ENCODE measurements at regions not wholly inside any gene's neighbourhood (a gene's known extent, or its start where the extent isn't known, plus 50 kb on each side); places are given as distances from the start of the nearest gene placed in this dataset.
"Not testable (repeated sequence)": the region's sequence is repeated elsewhere in the genome, so short reads cannot be mapped to it uniquely, and the experiment has no call there.

- DNase-seq (ENCODE audit: low read depth): no peak
Measured at GRCh38 chr13:40362502-40362901, 303.9 kb downstream of the FOXO1 start.

GRCh38 chr13:40363653-40364052, 302.8 kb downstream of the FOXO1 start:
- no peak for DNase-seq (ENCODE audit: low read depth)

GRCh38 chr13:40366119-40366518, 300.3 kb downstream of the FOXO1 start:
- no peak for DNase-seq (ENCODE audit: low read depth)

GRCh38 chr13:40368127-40368891, 298.1 kb downstream of the FOXO1 start:
- no peak for DNase-seq (ENCODE audit: low read depth)

GRCh38 chr13:40370661-40371060, 295.8 kb downstream of the FOXO1 start:
- DNase-seq (ENCODE audit: low read depth): no peak

- no peak for DNase-seq (ENCODE audit: low read depth)
Measured at GRCh38 chr13:40371531-40372125, 294.8 kb downstream of the FOXO1 start.

- not testable (repeated sequence) for DNase-seq (ENCODE audit: low read depth)
Measured at GRCh38 chr13:40373608-40374007, 292.8 kb downstream of the FOXO1 start.

GRCh38 chr13:40375489-40376171, 290.8 kb downstream of the FOXO1 start:
- DNase-seq (ENCODE audit: low read depth): no peak

- no peak for DNase-seq (ENCODE audit: low read depth)
Measured at GRCh38 chr13:40376296-40376849, 290.1 kb downstream of the FOXO1 start.

- no peak for DNase-seq (ENCODE audit: low read depth)
Measured at GRCh38 chr13:40376867-40377535, 289.4 kb downstream of the FOXO1 start.

GRCh38 chr13:40377783-40378182, 288.7 kb downstream of the FOXO1 start:
- peak; percentile 40 for DNase-seq (ENCODE audit: low read depth)

GRCh38 chr13:40379196-40379595, 287.2 kb downstream of the FOXO1 start:
- DNase-seq (ENCODE audit: low read depth): no peak

GRCh38 chr13:40379794-40380578, 286.5 kb downstream of the FOXO1 start:
- no peak for DNase-seq (ENCODE audit: low read depth)

- DNase-seq (ENCODE audit: low read depth): no peak
Measured at GRCh38 chr13:40381935-40382764, 284.3 kb downstream of the FOXO1 start.

GRCh38 chr13:40383132-40383531, 283.3 kb downstream of the FOXO1 start:
- DNase-seq (ENCODE audit: low read depth): no peak

- no peak for DNase-seq (ENCODE audit: low read depth)
Measured at GRCh38 chr13:40383885-40384284, 282.6 kb downstream of the FOXO1 start.

GRCh38 chr13:40384976-40385857, 281.2 kb downstream of the FOXO1 start:
- DNase-seq (ENCODE audit: low read depth): no peak

- DNase-seq (ENCODE audit: low read depth): no peak
Measured at GRCh38 chr13:40385858-40386180, 280.6 kb downstream of the FOXO1 start.

- DNase-seq (ENCODE audit: low read depth): no peak
Measured at GRCh38 chr13:40386586-40386985, 279.9 kb downstream of the FOXO1 start.

GRCh38 chr13:40387775-40388174, 278.7 kb downstream of the FOXO1 start:
- no peak for DNase-seq (ENCODE audit: low read depth)
